GM19328 (cell line): ENCODE measurements at regions not wholly inside any gene's neighbourhood (a gene's known extent, or its start where the extent isn't known, plus 50 kb on each side); places are given as distances from the start of the nearest gene placed in this dataset.
"Not testable (repeated sequence)": the region's sequence is repeated elsewhere in the genome, so short reads cannot be mapped to it uniquely, and the experiment has no call there.

Source experiments
- ATAC-seq: cut with Tn5 transposase; IDR thresholded peaks from one replicate; pipeline ENCODE4 v1.9.1; 2021; ENCODE audit warnings: mild to moderate bottlenecking, moderate library complexity; ENCODE audit not compliant: unreplicated experiment

GRCh38 chr9:102202126-102202525 is 463.7 kb upstream of the GRIN3A start:
- no peak for ATAC-seq

GRCh38 chr9:102185962-102186361 is 447.5 kb upstream of the GRIN3A start:
- ATAC-seq = no peak

- ATAC-seq = no peak
Observed at GRCh38 chr9:102185371-102185770, 446.9 kb upstream of the GRIN3A start.

- no peak for ATAC-seq
Observed at GRCh38 chr9:102178811-102179210, 440.4 kb upstream of the GRIN3A start.

- ATAC-seq = not testable (repeated sequence)
Observed at GRCh38 chr9:102174202-102174601, 435.8 kb upstream of the GRIN3A start.

GRCh38 chr9:102164247-102164646 is 425.8 kb upstream of the GRIN3A start:
- ATAC-seq = no peak

GRCh38 chr9:102153081-102153480 is 414.6 kb upstream of the GRIN3A start:
- not testable (repeated sequence) for ATAC-seq

- no peak for ATAC-seq
Observed at GRCh38 chr9:102135768-102136167, 397.3 kb upstream of the GRIN3A start.

- ATAC-seq = no peak
Observed at GRCh38 chr9:102124465-102124864, 386.0 kb upstream of the GRIN3A start.

- no peak for ATAC-seq
Observed at GRCh38 chr9:102114557-102114956, 376.1 kb upstream of the GRIN3A start.

GRCh38 chr9:102113191-102113590 is 374.7 kb upstream of the GRIN3A start:
- no peak for ATAC-seq

GRCh38 chr9:102106439-102106838 is 368.0 kb upstream of the GRIN3A start:
- ATAC-seq = no peak

- ATAC-seq = no peak
Observed at GRCh38 chr9:102101723-102102122, 363.3 kb upstream of the GRIN3A start.

GRCh38 chr9:102087141-102087540 is 348.7 kb upstream of the GRIN3A start:
- ATAC-seq = no peak

GRCh38 chr9:102085548-102085947 is 347.1 kb upstream of the GRIN3A start:
- no peak for ATAC-seq

- ATAC-seq = no peak
Observed at GRCh38 chr9:102072059-102072764, 333.8 kb upstream of the GRIN3A start.

- no peak for ATAC-seq
Observed at GRCh38 chr9:102069969-102070368, 331.5 kb upstream of the GRIN3A start.

- no peak for ATAC-seq
Observed at GRCh38 chr9:102054811-102055210, 316.4 kb upstream of the GRIN3A start.

- no peak for ATAC-seq
Observed at GRCh38 chr9:102049586-102050246, 311.3 kb upstream of the GRIN3A start.

- no peak for ATAC-seq
Observed at GRCh38 chr9:102047549-102047948, 309.1 kb upstream of the GRIN3A start.

- no peak for ATAC-seq
Observed at GRCh38 chr9:102044133-102044532, 305.7 kb upstream of the GRIN3A start.

- no peak for ATAC-seq
Observed at GRCh38 chr9:102038006-102038405, 299.6 kb upstream of the GRIN3A start.

GRCh38 chr9:102035929-102036328 is 297.5 kb upstream of the GRIN3A start:
- ATAC-seq = no peak
